ENCODE measurements at regions not wholly inside any gene's neighbourhood (a gene's known extent, or its start where the extent isn't known, plus 50 kb on each side); places are given as distances from the start of the nearest gene placed in this dataset.

DNA sequence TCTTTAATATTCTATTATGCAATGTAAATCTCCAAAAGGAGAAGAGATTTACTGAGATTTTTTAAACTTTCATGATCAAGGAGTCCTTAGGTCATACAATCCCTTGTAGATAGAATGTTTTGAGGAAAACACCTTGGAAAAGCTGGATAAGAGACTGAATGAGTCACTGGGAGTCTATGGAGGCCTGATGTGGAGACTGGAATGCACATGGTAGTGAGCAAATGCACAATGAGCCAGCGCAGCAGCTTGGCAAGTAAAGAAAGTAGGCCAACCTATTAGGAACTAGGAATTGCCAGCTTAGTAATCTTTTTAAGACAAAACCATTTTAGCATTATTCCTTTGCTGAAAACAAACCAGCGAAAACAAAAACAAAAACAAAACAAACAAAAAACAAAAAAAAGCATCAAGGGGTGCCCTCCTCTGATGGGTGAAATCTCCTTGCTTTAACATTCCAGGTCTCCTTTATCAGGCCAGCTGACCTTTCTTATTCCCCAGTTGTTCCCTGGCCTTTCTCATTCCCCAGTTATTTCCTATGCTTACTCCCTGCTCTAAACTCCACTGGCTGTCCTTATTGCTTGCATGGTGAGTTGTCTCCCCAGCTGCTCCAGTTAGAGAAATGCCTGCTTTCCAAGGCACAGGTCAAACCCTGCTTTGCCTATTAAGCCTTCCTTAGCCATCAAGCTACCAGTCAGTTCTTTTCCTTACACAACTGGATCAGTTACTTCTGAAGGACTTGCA lies 135.8 kb downstream of the PLCE1 start:
- Histone ChIP-seq H3K4me3 (ENCODE audit: low read depth, low read length) (no peak overlapping the region), H3K27me3 (ENCODE audit: control insufficient read depth, insufficient read depth, low read length) (no peaks in the 10 kb centered on the region), H3K36me3 (ENCODE audit: control insufficient read depth, insufficient read depth, low read length) (no peaks in the 10 kb centered on the region)
- DNase-seq (ENCODE audit: low read depth), result no peak
- no peak for TF ChIP-seq CTCF (IDR thresholded peaks at IDR 0.05; ENCODE audit: insufficient read depth, low read length, poor library complexity, severe bottlenecking)

DNA sequence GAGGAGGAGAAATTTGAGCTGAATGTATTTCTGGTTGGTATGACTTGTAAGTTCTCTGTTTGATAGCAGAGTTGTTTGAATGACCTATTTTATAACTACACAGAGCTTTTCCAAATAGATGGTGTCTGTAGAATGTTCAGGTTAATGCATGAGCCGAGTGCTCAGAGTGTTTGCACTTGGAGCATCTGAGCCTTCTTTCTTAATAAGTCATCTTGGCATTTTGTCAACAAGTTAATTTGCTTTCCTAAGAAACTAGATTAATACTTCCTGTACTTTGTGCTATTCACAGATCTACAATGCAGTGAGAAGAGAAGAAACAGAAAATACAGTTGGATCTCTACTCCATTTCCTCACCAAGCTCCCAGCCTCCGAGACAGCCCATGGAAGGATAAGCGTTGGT lies 138.2 kb downstream of the PLCE1 start:
- TF ChIP-seq CTCF (IDR thresholded peaks at IDR 0.05; ENCODE audit: insufficient read depth, low read length, poor library complexity, severe bottlenecking), result no peak
- Histone ChIP-seq H3K36me3 (ENCODE audit: control insufficient read depth, insufficient read depth, low read length) (no peaks in the 10 kb centered on the region), H3K27me3 (ENCODE audit: control insufficient read depth, insufficient read depth, low read length) (no peaks in the 10 kb centered on the region), H3K4me3 (ENCODE audit: low read depth, low read length) (no peak overlapping the region)
- DNase-seq (ENCODE audit: low read depth), result no peak

DNA sequence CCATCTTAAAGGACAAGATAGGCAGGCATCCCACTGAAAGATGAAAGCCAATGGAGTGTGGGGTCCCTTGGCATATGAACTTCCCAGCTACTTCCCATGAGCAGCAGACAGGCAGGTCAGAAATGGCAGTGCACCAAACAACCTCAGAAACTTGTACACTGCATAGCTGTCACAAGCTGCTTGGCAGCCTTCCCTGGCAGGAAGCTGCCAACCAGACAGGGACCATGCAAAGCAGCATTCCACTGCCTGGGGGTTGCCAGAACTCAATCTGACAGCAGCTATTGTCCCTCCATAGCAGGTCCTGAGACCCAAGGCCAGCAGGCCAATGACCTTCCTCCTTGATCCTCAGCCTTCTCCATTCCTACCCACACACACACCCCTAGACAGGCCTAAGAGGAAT lies 139.5 kb downstream of the PLCE1 start:
- DNase-seq (ENCODE audit: low read depth), result no peak
- no peak overlapping the region for H3K4me3 ChIP-seq (ENCODE audit: low read depth, low read length)
- no peaks in the 10 kb centered on the region for H3K27me3 ChIP-seq (ENCODE audit: control insufficient read depth, insufficient read depth, low read length)
- no peaks in the 10 kb centered on the region for H3K36me3 ChIP-seq (ENCODE audit: control insufficient read depth, insufficient read depth, low read length)
- TF ChIP-seq CTCF (IDR thresholded peaks at IDR 0.05; ENCODE audit: insufficient read depth, low read length, poor library complexity, severe bottlenecking), result no peak

DNA sequence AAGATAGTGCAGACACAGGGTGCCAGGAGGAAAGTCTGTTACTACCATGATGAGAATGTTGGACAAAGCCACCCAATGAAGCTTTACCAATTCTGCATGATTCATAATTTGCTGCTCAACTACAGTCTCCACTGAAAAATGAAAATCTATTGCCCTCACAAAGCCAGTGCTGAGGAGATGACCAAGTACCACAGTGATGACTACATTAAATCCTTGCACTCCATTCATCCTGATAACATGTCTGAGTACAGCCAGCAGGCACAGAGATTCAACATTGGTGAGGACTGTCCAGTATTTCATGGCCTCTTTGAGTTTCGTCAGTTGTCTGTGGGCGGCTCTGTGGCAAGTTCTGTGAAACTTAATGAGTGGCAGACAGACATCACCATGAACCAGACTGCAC lies 144.0 kb downstream of the PLCE1 start:
- Histone ChIP-seq H3K4me3 (ENCODE audit: low read depth, low read length) (no peak overlapping the region), H3K27me3 (ENCODE audit: control insufficient read depth, insufficient read depth, low read length) (no peaks in the 10 kb centered on the region), H3K36me3 (ENCODE audit: control insufficient read depth, insufficient read depth, low read length) (no peaks in the 10 kb centered on the region)
- no peak for TF ChIP-seq CTCF (IDR thresholded peaks at IDR 0.05; ENCODE audit: insufficient read depth, low read length, poor library complexity, severe bottlenecking)
- DNase-seq (ENCODE audit: low read depth), result no peak

DNA sequence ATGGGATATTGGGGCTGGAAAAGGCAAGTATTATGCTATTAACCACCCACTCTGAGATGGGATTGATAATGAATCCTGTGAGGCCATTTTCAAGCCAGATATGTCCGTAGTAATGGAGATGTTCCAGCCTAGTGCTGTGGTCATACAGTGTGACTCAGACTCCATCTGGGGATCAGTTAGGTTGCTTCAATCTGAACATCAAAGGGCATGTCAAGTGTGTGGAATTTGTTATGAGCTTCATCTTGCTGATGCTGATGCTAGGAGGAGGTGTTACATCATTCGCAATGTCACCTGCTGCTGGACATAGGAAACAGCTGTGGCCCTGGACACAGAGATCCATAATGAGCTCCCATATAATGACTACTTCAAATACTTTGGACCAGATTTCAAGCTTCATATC lies 144.7 kb downstream of the PLCE1 start:
- Histone ChIP-seq H3K4me3 (ENCODE audit: low read depth, low read length) (no peak overlapping the region), H3K36me3 (ENCODE audit: control insufficient read depth, insufficient read depth, low read length) (no peaks in the 10 kb centered on the region), H3K27me3 (ENCODE audit: control insufficient read depth, insufficient read depth, low read length) (no peaks in the 10 kb centered on the region)
- TF ChIP-seq CTCF (IDR thresholded peaks at IDR 0.05; ENCODE audit: insufficient read depth, low read length, poor library complexity, severe bottlenecking), result no peak
- no peak for DNase-seq (ENCODE audit: low read depth)

DNA sequence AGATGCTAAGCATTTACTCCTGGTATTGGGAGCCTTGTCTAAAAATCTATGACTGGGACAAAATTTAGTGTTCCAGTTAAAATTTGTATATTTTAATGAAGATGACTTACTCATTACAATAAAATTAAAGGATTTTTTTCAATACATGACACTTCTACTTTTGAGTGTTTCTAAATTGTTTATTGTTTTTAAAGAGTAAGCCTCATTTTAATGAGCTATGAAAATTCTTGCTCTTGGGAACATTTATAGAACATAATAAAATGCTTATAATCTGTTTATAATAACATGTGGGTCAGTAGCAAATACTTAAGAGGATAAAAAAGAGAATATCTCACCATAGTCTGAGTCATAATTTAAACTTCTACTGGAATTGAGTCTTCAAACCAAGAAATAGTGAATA lies 149.5 kb downstream of the PLCE1 start:
- H3K36me3 ChIP-seq (ENCODE audit: control insufficient read depth, insufficient read depth, low read length), result no peaks in the 10 kb centered on the region
- H3K4me3 ChIP-seq (ENCODE audit: low read depth, low read length), result no peak overlapping the region
- H3K27me3 ChIP-seq (ENCODE audit: control insufficient read depth, insufficient read depth, low read length), result no peaks in the 10 kb centered on the region
- DNase-seq (ENCODE audit: low read depth), result no peak
- no peak for TF ChIP-seq CTCF (IDR thresholded peaks at IDR 0.05; ENCODE audit: insufficient read depth, low read length, poor library complexity, severe bottlenecking)
